Karpas-422 (cell line): ENCODE measurements at regions not wholly inside any gene's neighbourhood (a gene's known extent, or its start where the extent isn't known, plus 50 kb on each side); places are given as distances from the start of the nearest gene placed in this dataset.

ENCODE experiments used
- DNase-seq: peaks from one replicate; pipeline ENCODE4 v3.0.0-alpha.2; 2015
- H2AFZ ChIP-seq: fragments of 200-600 bp; sonication (generic); 2 replicates; pipeline ENCODE4 v1.6.1; 2014; ENCODE audit warnings: antibody characterized with exemption, low read length, mixed read lengths
- H3K27ac ChIP-seq: fragments of 200-600 bp; sonication (generic); 2 replicates; pipeline ENCODE4 v1.5.1; 2014; ENCODE audit warnings: mild to moderate bottlenecking, low read length, moderate library complexity
- H3K27me3 ChIP-seq: fragments of 200-600 bp; sonication (generic); 2 replicates; pipeline ENCODE4 v1.6.1; 2014; ENCODE audit warnings: low read length, mixed read lengths
- H3K36me3 ChIP-seq: fragments of 200-600 bp; sonication (generic); 2 replicates; pipeline ENCODE4 v1.6.1; 2014; ENCODE audit warnings: low read length, mixed read lengths; ENCODE audit not compliant: insufficient read depth
- H3K4me1 ChIP-seq: fragments of 200-600 bp; sonication (generic); 2 replicates; pipeline ENCODE4 v1.6.1; 2014; ENCODE audit warnings: mild to moderate bottlenecking, low read length, mixed read lengths
- H3K4me2 ChIP-seq: fragments of 200-600 bp; sonication (generic); 2 replicates; pipeline ENCODE4 v1.6.1; 2014; ENCODE audit warnings: low read length, low read depth, mild to moderate bottlenecking; ENCODE audit not compliant: poor library complexity, severe bottlenecking
- H3K4me3 ChIP-seq: fragments of 200-600 bp; sonication (generic); 2 replicates; pipeline ENCODE4 v1.5.1; 2014; ENCODE audit warnings: mild to moderate bottlenecking, antibody characterized with exemption, low read length, mixed read lengths
- H3K79me2 ChIP-seq: fragments of 200-600 bp; sonication (generic); 2 replicates; pipeline ENCODE4 v1.6.1; 2014; ENCODE audit warnings: mild to moderate bottlenecking, low read length, mixed read lengths
- H3K9ac ChIP-seq: fragments of 200-600 bp; sonication (generic); 2 replicates; pipeline ENCODE4 v1.6.0; 2014; ENCODE audit warnings: low read length
- H3K9me2 ChIP-seq: fragments of 200-600 bp; sonication (generic), shearing (Covaris generic); replicated peaks from 2 replicates; pipeline ENCODE4 v1.6.0; 2014; ENCODE audit warnings: mild to moderate bottlenecking, low read length, moderate library complexity; ENCODE audit not compliant: insufficient read depth
- H3K9me3 ChIP-seq: fragments of 300-700, 200-600 bp; sonication (generic); 2 replicates; pipeline ENCODE4 v1.6.1; 2014; ENCODE audit warnings: low read length, mixed read lengths
- H4K20me1 ChIP-seq: fragments of 200-600 bp; sonication (generic); 2 replicates; pipeline ENCODE4 v1.6.1; 2014; ENCODE audit warnings: mild to moderate bottlenecking, antibody characterized with exemption, low read length, low read depth; ENCODE audit not compliant: insufficient read depth

DNA sequence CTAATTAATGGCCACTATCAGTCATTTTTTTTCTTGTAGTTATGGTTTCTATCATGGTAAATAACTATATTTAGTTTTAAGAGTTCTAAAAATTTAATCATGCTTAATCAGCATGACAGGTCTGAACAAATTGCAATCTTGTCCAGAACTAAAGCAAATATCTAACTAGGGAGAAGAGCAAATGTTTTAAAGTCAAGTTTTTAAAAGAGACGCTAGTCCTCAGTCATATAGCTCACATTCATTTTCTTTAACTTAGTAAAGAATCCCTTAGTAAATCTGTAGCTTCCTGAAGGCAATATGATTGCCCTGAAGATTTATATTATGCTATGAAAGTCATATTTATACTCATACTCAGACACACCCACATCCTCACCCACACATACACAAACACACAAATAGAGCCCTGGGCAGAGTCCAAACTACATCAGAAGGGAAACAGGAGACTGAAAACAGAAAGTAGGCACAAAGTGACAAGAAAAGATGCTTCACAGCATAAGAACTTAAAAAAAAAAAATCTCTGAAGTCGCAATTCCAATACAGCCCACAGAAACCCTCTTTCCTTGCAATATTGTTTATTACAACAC, 1149.1 kb downstream of the SI start:
- H3K4me1 ChIP-seq, result no peaks in the 10 kb centered on the region
- H3K79me2 ChIP-seq, result no peaks in the 10 kb centered on the region
- no peak overlapping the region for H3K4me3 ChIP-seq
- H3K27me3 ChIP-seq, result no peaks in the 10 kb centered on the region
- no peak overlapping the region for H3K4me2 ChIP-seq
- H4K20me1 ChIP-seq, result no peaks in the 10 kb centered on the region
- no peaks in the 10 kb centered on the region for H3K36me3 ChIP-seq
- no peaks in the 10 kb centered on the region for H3K9me2 ChIP-seq
- H2AFZ ChIP-seq, result no peak overlapping the region
- peaks cover 16% of the 10 kb centered on the region for H3K9me3 ChIP-seq
- DNase-seq, result no peak
- H3K9ac ChIP-seq, result no peak overlapping the region
- no peak overlapping the region for H3K27ac ChIP-seq

DNA sequence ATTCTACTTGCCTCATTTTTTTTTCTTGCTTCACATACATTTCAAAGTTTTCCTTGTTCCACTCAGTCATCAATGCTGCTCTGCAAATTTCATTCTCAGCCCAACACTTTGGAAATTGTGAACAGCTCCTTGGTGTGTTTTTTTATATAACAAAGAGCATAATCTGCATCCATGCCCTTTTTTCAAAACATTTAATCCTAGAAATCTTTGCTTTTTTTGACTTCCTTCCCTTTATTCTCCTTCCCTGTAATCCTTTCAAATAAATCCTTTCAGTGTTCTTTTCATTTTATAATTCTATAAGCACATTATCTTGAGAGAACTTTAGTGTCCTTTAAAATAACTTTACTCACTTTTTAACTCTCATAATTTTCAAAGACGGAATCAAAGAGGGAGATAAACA, 1150.8 kb downstream of the SI start:
- no peak overlapping the region for H3K27ac ChIP-seq
- H3K36me3 ChIP-seq, result no peaks in the 10 kb centered on the region
- no peaks in the 10 kb centered on the region for H3K9me2 ChIP-seq
- H3K4me2 ChIP-seq, result no peak overlapping the region
- H3K9ac ChIP-seq, result no peak overlapping the region
- no peaks in the 10 kb centered on the region for H3K4me1 ChIP-seq
- H2AFZ ChIP-seq, result no peak overlapping the region
- H4K20me1 ChIP-seq, result no peaks in the 10 kb centered on the region
- H3K79me2 ChIP-seq, result no peaks in the 10 kb centered on the region
- DNase-seq, result no peak
- H3K9me3 ChIP-seq, result peaks cover 16% of the 10 kb centered on the region
- no peaks in the 10 kb centered on the region for H3K27me3 ChIP-seq
- H3K4me3 ChIP-seq, result no peak overlapping the region

DNA sequence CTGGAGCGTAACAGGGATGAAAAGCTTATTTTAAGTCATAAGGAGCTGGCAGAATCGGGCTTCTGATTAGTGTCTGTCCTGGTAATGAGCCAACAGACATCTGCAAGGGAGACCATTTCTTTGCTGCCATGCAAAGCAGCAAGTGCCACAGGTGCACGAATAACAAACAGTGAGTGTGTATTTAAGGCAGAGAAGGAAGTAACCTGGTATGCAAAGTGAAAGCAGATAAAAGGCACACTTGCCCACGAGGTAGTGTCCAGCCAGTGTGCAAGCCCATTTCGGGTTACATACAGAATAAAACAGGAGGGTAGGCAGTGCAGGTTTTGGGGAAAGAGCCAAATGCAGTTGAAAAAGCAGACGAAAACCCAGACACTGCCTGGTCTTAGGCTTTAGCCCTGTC, 1153.7 kb downstream of the SI start:
- H3K27me3 ChIP-seq, result no peaks in the 10 kb centered on the region
- no peaks in the 10 kb centered on the region for H4K20me1 ChIP-seq
- peaks cover 21% of the 10 kb centered on the region for H3K9me3 ChIP-seq
- peak overlapping the region; percentile 15; the same call in 1 of the 2 replicates for H3K4me3 ChIP-seq
- no peak overlapping the region for H3K27ac ChIP-seq
- no peaks in the 10 kb centered on the region for H3K4me1 ChIP-seq
- no peaks in the 10 kb centered on the region for H3K36me3 ChIP-seq
- H3K9ac ChIP-seq, result no peak overlapping the region
- DNase-seq, result no peak
- peak overlapping the region; percentile 26 for H3K4me2 ChIP-seq
- H2AFZ ChIP-seq, result peak overlapping the region; percentile 67
- H3K79me2 ChIP-seq, result no peaks in the 10 kb centered on the region
- H3K9me2 ChIP-seq, result no peaks in the 10 kb centered on the region

GRCh38 chr3:163919154-163919553, 1159.1 kb downstream of the SI start:
- H3K4me3 ChIP-seq, result no peak overlapping the region
- H3K4me1 ChIP-seq, result no peaks in the 10 kb centered on the region
- peaks cover 4% of the 10 kb centered on the region for H3K9me3 ChIP-seq
- H3K27ac ChIP-seq, result no peak overlapping the region
- no peak overlapping the region for H3K9ac ChIP-seq
- no peaks in the 10 kb centered on the region for H3K79me2 ChIP-seq
- H3K27me3 ChIP-seq, result no peaks in the 10 kb centered on the region
- H2AFZ ChIP-seq, result no peak overlapping the region
- H3K36me3 ChIP-seq, result no peaks in the 10 kb centered on the region
- no peaks in the 10 kb centered on the region for H4K20me1 ChIP-seq
- DNase-seq, result no peak
- no peaks in the 10 kb centered on the region for H3K9me2 ChIP-seq
- H3K4me2 ChIP-seq, result no peak overlapping the region

DNA sequence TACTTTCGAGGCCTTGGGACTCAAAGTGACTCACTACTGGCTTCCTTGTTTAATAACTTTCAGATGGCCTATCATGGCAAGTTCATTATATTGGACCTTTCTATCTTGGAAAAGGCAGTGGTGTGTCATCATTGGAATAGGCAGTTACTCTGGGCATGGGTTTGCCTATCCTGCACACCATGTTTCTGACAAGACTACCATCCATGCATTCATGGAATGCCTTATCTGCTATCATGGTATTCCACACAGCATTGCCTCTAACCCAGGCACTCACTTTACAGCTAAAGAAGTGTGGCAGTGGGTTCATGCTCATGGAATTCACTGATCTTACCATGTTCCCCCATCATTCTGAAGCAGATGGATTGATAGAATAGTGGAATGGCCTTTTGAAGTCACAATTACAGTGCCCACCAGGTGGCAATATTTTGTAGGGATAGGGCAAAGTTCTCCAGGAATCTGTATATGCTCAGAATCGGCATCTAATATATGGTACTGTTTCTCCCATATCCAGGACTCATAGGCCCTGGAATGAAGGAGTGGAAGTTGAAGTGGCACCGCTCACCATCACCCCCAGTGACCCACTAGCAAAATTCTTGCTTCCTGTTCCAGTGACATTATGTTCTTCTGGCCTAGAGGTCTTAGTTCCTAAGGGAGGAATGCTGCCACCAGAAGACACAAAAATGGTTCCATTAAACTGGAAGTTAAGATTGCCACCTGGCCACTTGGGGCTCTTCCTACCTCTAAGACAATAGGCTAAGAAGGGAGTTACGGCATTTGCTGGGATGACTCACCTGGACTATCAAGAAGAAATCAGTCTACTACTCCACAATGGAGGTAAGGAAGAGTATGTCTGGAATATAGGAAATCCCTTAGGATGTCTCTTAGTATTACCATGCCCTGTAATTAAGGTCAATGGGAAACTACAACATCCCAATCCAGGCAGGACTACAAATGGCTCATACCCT, 1161.4 kb downstream of the SI start:
- Histone ChIP-seq H3K4me2 (no peak overlapping the region), H3K27ac (no peak overlapping the region), H2AFZ (no peak overlapping the region), H3K79me2 (no peaks in the 10 kb centered on the region), H3K9ac (no peak overlapping the region), H3K9me3 (peaks cover 7% of the 10 kb centered on the region), H4K20me1 (no peaks in the 10 kb centered on the region), H3K27me3 (no peaks in the 10 kb centered on the region), H3K9me2 (no peaks in the 10 kb centered on the region), H3K4me3 (no peak overlapping the region), H3K36me3 (no peaks in the 10 kb centered on the region), H3K4me1 (no peaks in the 10 kb centered on the region)
- peak; percentile 46 for DNase-seq

DNA sequence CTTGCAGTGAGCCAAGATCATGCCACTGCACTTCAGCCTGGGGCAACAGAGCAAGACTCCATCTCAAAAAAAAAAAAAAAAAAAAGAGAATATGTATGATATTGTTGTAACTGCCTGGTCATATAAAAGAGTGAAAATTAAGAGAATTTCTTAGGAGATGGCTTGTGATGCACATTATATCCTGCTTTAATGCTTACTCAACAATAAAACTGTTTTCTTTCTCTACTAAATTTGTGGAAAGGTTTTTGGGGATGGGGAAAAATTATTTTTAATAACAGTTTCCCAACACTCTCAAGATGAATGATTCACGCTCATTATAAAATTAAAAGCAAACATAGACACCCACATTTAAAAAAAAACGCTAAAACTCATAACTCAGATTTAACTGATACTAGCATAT, 1163.0 kb downstream of the SI start:
- H3K27ac ChIP-seq, result no peak overlapping the region
- no peak for DNase-seq
- no peaks in the 10 kb centered on the region for H3K36me3 ChIP-seq
- H3K4me3 ChIP-seq, result no peak overlapping the region
- no peaks in the 10 kb centered on the region for H3K9me2 ChIP-seq
- H3K79me2 ChIP-seq, result no peaks in the 10 kb centered on the region
- H3K27me3 ChIP-seq, result no peaks in the 10 kb centered on the region
- no peak overlapping the region for H3K9ac ChIP-seq
- H3K4me2 ChIP-seq, result no peak overlapping the region
- no peaks in the 10 kb centered on the region for H4K20me1 ChIP-seq
- H3K4me1 ChIP-seq, result no peaks in the 10 kb centered on the region
- no peak overlapping the region for H2AFZ ChIP-seq
- peaks cover 6% of the 10 kb centered on the region for H3K9me3 ChIP-seq

DNA sequence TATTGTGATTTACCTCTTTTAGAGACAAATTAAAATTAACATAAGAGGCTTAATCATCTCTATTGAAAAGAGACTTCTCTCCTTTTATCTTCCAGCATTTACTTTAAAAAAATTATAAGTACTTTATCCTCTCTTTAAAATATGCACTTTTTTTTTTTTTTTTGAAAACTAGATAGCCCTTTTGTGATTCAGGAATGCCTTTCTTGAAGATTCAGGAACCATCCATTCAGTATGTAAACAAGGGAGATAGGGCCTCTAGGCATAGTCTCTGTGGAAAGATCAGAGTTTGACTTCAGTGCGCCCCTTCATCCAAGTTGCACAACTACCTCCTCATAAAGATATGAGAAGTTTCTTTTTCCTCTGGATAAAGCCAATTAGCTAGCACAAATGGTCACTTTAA, 1163.7 kb downstream of the SI start:
- no peak for DNase-seq
- H3K9me3 ChIP-seq, result peaks cover 3% of the 10 kb centered on the region
- no peaks in the 10 kb centered on the region for H3K36me3 ChIP-seq
- H3K4me1 ChIP-seq, result no peaks in the 10 kb centered on the region
- H3K9me2 ChIP-seq, result no peaks in the 10 kb centered on the region
- H3K27ac ChIP-seq, result no peak overlapping the region
- H4K20me1 ChIP-seq, result no peaks in the 10 kb centered on the region
- H3K4me3 ChIP-seq, result no peak overlapping the region
- no peak overlapping the region for H2AFZ ChIP-seq
- H3K27me3 ChIP-seq, result no peaks in the 10 kb centered on the region
- no peaks in the 10 kb centered on the region for H3K79me2 ChIP-seq
- H3K9ac ChIP-seq, result no peak overlapping the region
- H3K4me2 ChIP-seq, result no peak overlapping the region

GRCh38 chr3:163891771-163892170, 1186.5 kb downstream of the SI start:
- DNase-seq, result no peak
- Histone ChIP-seq H2AFZ (no peak overlapping the region), H3K9me3 (peaks cover 29% of the 10 kb centered on the region), H3K79me2 (no peaks in the 10 kb centered on the region), H3K4me3 (no peak overlapping the region), H3K4me1 (no peaks in the 10 kb centered on the region), H3K9me2 (no peaks in the 10 kb centered on the region), H3K27me3 (no peaks in the 10 kb centered on the region), H3K36me3 (no peaks in the 10 kb centered on the region), H3K27ac (no peak overlapping the region), H4K20me1 (no peaks in the 10 kb centered on the region), H3K4me2 (no peak overlapping the region), H3K9ac (no peak overlapping the region)
